Erythroblast (primary cell): ENCODE measurements at regions not wholly inside any gene's neighbourhood (a gene's known extent, or its start where the extent isn't known, plus 50 kb on each side); places are given as distances from the start of the nearest gene placed in this dataset.

Experiments
- DNase-seq, 2 experiments: peaks; one replicate each; lab custom pipeline; 2025; lab: John Stamatoyannopoulos, UW
- GATA1 ChIP-seq: IDR thresholded peaks from 2 replicates; pipeline ENCODE4 v1.6.1; 2011; ENCODE audit warnings: low read depth, mild to moderate bottlenecking, control low read depth, low read length, moderate library complexity
- POLR2A ChIP-seq: IDR thresholded peaks from 2 replicates; pipeline ENCODE4 v1.6.1; 2011; ENCODE audit warnings: mild to moderate bottlenecking, low read length

DNA sequence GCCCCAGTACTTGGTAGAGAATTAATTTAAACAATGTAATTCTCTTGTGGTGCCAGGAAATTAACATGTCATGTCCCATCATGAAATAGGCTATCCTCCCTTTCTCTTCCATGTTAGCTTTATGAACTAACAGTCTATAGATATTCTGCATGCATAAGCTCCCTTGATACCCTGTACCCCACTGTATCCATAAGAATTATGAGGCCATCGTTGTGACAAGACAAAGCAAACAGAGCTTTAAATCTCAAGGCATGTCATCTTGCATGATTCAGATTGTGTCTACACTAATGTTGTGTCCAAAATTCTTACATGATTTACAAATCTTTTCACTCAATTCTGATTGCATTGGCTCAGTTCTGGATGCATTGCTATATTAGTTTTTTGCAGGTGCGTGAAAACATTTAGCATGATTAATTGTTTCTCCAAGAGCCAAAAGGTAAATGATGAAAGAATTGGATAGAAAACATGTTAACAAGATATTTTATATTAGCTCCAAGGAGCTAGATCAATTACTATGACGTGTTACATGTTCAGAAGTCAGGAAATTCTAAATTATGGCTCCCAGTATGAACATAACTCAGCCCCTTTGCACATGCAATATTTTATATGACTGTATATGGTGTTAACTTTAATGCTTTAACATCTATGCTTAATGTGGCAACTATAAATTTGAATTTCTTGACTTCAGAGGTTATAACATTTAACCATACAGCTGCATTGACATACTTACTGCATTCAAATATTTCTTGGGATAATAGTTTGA is 620.3 kb downstream of the SLC4A3 start:
- TF ChIP-seq POLR2A (no peak), GATA1 (no peak)

DNA sequence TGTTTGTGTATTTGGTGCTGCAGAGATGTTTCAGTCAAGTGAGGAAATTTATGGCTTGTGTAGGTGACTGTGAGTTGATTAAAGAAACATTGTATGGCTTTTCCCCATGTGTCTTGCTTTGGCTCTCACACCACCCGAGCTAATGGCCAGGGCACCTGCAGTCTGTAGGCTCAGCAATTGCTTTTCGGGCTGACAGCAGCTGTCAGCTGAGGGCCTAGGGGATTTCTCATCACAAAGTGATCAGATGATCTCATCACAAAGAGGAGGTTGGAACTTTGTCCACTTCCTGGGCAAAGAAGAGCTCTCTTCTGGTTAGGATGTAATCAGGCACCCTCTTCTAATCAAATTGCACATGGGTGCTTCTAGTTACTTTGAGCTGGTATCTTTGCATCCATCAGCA is 632.2 kb downstream of the SLC4A3 start:
- no peak for DNase-seq
- TF ChIP-seq GATA1, result no peak
- no peak for TF ChIP-seq POLR2A

More for the DNA sequence above, 620.3 kb downstream of the SLC4A3 start:
- DNase-seq, result no peak

DNA sequence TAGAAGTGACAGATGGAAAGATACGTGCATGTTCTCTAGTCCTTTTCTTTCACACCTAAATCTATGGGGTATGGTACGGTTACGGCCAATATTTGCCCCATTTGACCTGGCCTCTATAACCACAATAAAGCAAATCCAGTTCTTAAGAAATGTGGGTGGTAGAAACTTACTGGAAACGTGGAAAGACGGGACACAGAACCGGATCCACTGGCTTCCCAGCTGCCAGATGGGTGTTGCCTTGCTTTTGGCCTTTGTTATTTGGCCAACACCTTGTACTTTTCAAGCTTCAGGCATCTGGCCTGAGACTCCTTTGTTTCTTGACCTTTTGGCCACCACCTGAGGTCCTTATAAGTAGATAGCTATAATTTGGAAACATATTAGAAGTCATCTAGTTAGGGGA is 635.9 kb downstream of the SLC4A3 start:
- no peak for DNase-seq
- TF ChIP-seq POLR2A (no peak), GATA1 (no peak)

DNA sequence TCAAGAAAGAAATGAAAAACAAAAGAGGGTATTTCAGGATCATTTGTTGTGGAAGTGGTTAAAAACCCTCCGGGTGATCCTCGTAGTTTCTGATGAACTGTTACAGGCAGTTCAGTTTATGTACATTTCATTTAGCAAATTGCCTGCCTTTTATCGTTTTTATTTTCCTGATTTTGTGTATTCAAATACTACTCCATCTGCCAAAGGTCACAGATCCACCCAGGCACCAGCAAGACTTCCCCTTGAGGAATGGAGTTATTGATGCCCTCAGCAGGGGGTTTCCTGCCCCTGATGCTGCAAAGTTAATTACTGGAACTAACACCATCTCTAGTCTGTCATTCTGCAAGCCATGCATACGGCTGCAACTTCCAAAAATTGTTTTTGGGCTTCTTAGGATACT is 641.9 kb downstream of the SLC4A3 start:
- no peak for TF ChIP-seq POLR2A
- no peak for TF ChIP-seq GATA1
- no peak for DNase-seq

DNA sequence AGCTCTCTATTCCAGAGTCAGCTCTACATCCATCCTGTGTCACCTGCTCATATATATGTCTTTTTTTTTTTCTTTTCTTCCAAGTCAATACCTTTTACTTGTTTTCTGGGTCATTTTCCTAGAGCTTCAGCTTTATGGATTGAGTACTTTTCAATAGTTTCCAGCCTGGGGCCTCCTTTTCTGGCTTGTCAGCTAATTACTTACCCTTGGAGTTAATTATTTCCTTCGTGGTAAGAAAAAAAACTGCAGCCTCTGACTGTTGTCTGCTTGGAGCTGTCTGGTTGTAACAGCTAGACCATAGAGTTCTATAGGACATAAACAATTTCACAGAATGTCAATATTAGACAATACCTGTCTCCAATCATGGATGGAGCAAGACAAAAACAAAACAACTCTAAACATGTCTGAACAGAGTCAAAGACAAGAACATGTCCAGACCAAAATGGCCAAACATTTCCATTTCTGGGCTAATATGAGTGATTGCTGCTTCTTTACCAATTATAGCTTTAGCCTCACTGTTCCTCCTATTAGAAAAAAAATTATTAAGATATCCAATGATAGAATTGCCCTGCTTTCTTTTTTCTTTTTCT is 643.1 kb downstream of the SLC4A3 start:
- TF ChIP-seq GATA1 (no peak), POLR2A (no peak)
- DNase-seq, result no peak

DNA sequence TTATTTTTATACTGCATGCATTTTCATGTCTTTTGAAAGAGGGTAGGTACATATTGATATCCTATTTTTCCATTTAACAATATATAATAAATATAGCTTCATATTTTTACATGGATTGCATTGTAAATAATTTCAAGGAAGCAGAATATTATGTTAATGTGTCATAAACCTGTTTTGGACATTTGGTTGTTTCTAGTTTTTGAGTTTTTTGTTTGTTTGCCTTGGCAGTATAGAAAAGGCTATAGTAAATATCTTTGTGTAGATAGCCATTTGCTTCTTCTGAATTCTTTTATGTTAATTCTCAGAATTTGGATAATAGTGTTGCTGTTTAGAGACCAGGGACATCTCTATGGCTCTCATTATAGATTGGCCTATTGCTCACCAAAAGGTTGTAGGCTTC is 645.2 kb downstream of the SLC4A3 start:
- no peak for TF ChIP-seq GATA1
- TF ChIP-seq POLR2A, result no peak
- DNase-seq, result no peak

DNA sequence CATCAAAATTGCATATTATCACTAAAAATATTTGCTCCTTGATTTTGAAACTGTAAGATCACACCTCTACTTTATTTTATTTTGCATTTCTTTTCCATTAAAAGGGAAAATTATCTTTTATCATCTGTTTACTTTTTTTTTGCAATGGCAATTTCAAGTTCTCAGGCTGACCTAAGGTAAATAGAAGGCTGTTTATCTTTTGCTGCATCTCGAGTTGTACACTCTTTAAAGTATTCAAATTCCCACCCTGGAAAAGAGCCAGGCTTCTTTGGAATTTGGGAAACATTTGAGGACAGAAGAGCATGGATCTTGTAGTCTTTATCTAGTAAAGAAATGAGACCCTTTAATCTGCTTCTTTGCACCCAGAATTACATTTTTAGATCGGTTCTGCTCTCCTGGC is 645.7 kb downstream of the SLC4A3 start:
- no peak for DNase-seq
- no peak for TF ChIP-seq GATA1
- no peak for TF ChIP-seq POLR2A

DNA sequence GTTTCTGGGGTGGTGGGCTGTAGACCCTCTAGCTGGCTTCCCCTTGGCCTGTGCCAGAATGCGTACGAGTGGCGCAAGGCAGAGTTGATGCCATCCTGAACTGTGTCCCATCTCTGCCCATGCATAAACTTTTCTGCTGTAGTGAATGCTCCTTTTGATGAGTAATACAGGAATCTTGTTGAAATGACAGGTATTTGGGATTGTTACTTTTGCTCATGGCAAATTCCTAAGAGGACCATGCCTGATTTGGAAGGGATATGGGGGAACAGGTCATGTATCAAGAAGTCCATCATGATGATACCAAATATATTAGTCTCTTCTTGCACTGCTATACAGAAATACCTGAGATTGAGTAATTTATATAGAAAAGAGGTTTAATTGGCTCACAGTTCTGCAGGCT is 648.0 kb downstream of the SLC4A3 start:
- no peak for DNase-seq
- no peak for TF ChIP-seq POLR2A
- TF ChIP-seq GATA1, result no peak

DNA sequence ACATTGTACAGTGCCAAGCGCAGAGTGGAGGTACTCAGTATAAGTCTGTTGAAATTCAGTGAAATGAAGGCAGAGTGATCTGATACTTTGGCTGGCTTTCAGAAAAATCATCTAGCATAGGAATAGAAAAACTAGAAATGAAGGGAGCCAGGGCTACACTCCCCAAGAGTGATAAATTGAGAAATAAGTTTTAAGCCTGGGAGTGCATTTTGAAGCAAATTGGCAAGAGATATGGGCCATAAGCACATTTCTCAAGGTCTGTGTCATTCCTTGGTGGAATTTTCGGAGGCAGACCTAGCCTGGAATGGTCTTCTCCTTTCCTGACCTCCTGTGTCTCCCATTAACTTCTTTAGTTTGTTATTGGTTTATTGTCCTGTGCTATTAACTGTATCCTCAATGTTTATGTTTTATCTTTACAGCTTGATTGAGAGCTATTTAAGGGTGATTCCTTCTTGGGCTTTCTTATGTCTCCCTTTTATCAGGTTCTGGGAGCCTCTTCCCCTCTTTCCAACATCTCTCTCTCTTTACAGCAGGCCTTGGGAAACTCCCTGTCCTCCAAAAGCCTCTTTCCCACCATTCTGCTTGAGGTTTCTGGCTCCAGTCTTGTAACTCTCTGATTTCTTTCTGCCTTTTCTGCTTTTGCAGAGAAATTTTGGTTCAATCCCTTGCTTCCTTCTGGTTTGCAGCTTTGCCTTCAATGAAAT is 649.5 kb downstream of the SLC4A3 start:
- TF ChIP-seq POLR2A, result no peak
- no peak for TF ChIP-seq GATA1
- DNase-seq, result no peak

DNA sequence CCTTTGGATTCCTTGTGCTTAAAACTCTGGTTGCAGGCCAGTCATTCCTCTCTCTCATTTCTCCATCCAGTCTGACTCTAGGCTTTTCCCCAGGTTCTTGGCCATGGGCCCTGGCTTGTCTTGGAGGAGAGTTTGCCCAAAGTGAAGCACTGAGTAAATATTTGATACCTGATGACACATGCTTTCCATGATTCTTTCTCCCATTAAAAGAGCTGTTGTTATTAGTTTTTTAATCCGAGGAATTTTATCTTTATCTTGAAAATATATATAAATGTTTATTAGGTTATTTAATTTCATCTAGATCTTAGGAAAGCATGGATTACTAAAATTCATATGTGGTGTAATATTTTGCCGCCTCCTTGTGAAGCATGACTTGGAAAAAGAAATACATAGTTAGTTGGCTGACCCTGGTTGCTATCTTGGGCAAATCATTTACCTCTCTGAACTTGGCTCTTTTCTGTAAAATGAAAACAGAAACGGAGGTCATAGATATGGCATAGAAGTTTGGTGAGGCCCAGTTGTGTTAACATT is 650.1 kb downstream of the SLC4A3 start:
- TF ChIP-seq GATA1, result no peak
- TF ChIP-seq POLR2A, result no peak
- DNase-seq, result no peak

DNA sequence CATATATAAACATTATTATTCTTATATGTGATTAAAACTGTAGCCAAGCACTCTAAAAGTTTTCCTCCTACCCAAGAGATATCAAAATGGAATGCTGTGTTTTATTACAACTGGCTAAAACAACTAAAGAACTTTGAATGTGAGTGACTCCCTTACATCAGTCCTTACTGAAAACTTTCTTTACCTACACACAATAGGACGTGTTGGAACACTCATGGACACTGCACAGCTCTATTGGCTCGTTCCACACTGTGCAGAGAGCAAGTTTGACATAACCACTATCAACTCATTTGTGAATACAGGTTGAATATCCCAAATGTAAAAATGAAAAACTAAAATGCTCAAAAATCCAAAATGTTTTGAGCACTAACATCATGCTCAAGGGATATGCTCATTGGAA is 650.6 kb downstream of the SLC4A3 start:
- no peak for DNase-seq
- no peak for TF ChIP-seq GATA1
- TF ChIP-seq POLR2A, result no peak

DNA sequence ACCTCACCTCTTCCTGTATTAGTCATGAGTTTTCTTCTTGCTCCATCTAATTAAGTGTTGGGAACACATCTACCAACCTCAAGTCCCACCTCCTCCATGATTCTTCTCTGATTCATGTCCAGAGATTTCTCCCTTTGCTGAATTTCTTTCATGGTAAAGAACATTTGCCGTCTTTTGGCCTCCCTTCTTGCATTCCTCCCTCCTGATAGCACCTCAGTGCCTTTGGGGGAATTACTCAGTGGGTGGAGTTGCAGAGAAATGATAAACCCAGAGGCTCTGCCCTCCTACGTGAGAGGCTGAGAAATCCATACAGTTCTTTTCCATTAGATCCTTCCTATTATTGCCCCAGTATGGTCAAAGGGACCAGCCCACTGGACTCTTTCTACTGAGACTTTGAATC is 651.9 kb downstream of the SLC4A3 start:
- TF ChIP-seq POLR2A (no peak), GATA1 (no peak)
- no peak for DNase-seq

DNA sequence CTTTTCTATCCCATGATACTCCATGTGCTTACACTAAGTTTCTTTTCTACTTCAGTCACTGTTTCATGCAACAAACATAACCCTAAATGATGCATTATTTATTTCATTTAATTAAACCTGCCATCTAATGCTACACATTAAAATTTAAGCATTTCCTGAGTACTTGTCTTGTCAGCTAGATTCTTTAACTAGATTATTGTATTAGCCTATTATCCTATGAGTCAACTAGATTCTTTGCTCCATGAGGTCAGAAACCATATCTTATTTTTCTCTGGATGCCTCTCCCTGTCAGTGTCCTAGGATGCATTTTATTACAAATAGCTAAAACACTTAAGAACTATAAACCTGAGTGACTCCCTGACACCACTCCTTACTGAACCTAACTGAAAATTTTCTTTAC is 652.4 kb downstream of the SLC4A3 start:
- TF ChIP-seq GATA1 (no peak), POLR2A (no peak)
- DNase-seq, result no peak

DNA sequence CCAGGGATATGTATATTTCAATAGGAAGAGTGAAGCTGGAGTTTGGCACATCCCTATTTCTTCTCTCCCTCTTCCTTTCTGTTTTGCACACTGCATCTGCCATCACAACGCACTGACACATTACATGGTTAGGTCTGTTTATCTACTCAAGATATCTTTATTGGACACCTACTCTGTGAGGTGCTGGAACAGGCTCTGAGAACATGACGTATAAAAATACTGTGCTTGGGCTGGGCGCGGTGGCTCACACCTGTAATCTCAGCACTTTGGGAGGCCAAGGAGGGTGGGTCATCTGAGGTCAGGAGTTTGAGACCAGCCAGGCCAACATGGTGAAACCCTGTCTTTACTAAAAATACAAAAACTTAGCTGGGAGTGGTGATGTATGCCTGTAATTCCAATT is 653.3 kb downstream of the SLC4A3 start:
- no peak for DNase-seq
- no peak for TF ChIP-seq POLR2A
- TF ChIP-seq GATA1, result no peak

DNA sequence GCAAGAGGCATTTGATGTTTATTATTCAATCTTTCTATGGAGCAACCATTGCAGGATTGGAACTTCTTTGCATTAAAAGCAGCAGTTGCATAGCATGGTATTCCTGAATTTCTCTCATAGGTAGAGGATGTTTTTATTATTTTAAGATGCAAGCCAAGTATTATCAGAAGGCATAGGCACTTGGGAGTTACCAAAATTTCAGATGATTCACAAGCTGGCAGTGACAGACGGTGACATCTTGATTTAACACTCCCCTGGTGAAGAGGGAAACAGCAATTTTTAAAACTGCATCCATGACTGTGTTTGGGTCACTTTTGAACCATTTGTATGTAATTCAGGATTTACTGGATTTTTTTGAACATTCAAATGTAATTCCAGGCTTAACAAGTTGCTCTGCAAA is 654.3 kb downstream of the SLC4A3 start:
- TF ChIP-seq POLR2A (no peak), GATA1 (no peak)
- DNase-seq, result no peak
